Natural killer cell (primary cell): ENCODE measurements at regions not wholly inside any gene's neighbourhood (a gene's known extent, or its start where the extent isn't known, plus 50 kb on each side); places are given as distances from the start of the nearest gene placed in this dataset.

Source experiments
- ATAC-seq, 3 donors: fragments of 150-1000 bp in 2 of 3; fragments of 200-7000 bp in 1 of 3; cut with Tn5 transposase; 1 replicate in 1 of 3; 2 replicates in 2 of 3; pipeline ENCODE4 v1.10.0; 2021; ENCODE audit warnings: mild to moderate bottlenecking in 2 of 3, moderate library complexity in 2 of 3
- DNase-seq, 2 donors: peaks; one replicate each; pipeline versions ENCODE4 v3.0.0 to v3.0.0-alpha.2; 2013 to 2021; ENCODE audit warnings: mixed read lengths in 1 of 2
- H3K27ac ChIP-seq: one replicate; pipeline ENCODE4 v1.5.1; 2013; ENCODE audit warnings: mild to moderate bottlenecking, low read length
- H3K27me3 ChIP-seq: one replicate; pipeline ENCODE4 v1.6.1; 2013; ENCODE audit warnings: low read length; ENCODE audit not compliant: control insufficient read depth, insufficient read depth
- H3K36me3 ChIP-seq: one replicate; pipeline ENCODE4 v1.6.1; 2013; ENCODE audit warnings: low read length; ENCODE audit not compliant: control insufficient read depth, insufficient read depth
- H3K4me1 ChIP-seq: one replicate; pipeline ENCODE4 v1.6.1; 2013; ENCODE audit warnings: low read length; ENCODE audit not compliant: control insufficient read depth, insufficient read depth
- H3K4me3 ChIP-seq: one replicate; pipeline ENCODE4 v1.5.1; 2013; ENCODE audit warnings: low read length
- H3K9me3 ChIP-seq: one replicate; pipeline ENCODE4 v1.6.1; 2013; ENCODE audit warnings: low read length; ENCODE audit not compliant: control insufficient read depth, insufficient read depth
- H3K27ac Mint-ChIP-seq, 2 donors: one replicate each; pipeline ENCODE4 v1.8.0; 2022; ENCODE audit warnings: mild to moderate bottlenecking in 2 of 2, mixed read lengths in 2 of 2, moderate library complexity in 1 of 2
- H3K27me3 Mint-ChIP-seq, 2 donors: one replicate each; pipeline ENCODE4 v1.8.0; 2022; ENCODE audit warnings: low read depth in 2 of 2, mixed read lengths in 2 of 2
- H3K36me3 Mint-ChIP-seq: one replicate; pipeline ENCODE4 v1.8.0; 2022; ENCODE audit warnings: mixed read lengths
- H3K4me1 Mint-ChIP-seq, 2 donors: one replicate each; pipeline ENCODE4 v1.8.0; 2022; ENCODE audit warnings: mixed read lengths in 2 of 2
- H3K4me3 Mint-ChIP-seq: one replicate; pipeline ENCODE4 v1.8.0; 2022; ENCODE audit warnings: mild to moderate bottlenecking, moderate library complexity, mixed read lengths
- H3K9me3 Mint-ChIP-seq, 2 donors: one replicate each; pipeline ENCODE4 v1.8.0; 2022; ENCODE audit warnings: mixed read lengths in 2 of 2
- WGBS: methylation state at CpG from one replicate; pipeline ENCODE4 v1.1.7; 2013; ENCODE audit warnings: missing lambda C conversion rate; ENCODE audit not compliant: insufficient coverage; 5-methylcytosine and 5-hydroxymethylcytosine counted together
- intact Hi-C: fragments of 100-400 bp; cut with micrococcal nuclease; formaldehyde crosslinking; loops from one replicate; pipeline ENCODE4 v1.14.2; 2022
- TF ChIP-seq, protein P1 (sequence below): fragments of 200-600 bp; IDR thresholded peaks from one replicate; pipeline ENCODE4 v1.8.0; 2022; ENCODE audit warnings: antibody characterized with exemption

DNA sequence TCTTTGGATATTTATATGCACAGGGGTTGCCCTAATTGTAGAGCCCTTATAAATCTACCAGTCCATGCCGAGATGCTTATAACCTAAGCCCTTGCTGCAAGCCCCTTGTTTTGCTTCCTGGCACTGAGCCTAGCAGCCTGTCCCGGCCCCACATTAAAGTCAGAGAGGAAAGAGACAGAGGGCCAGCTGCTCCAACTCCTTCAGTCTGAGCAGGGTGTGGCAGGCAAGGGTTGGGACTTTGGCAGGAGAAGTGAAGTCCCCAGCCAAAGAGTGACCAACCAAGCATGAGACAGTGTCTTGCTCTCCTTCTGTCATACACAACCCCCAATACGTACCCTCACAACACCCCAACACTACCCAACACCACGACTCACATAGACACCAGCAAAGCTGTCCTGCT is 54.7 kb upstream of the FZD7 start:
- DNase-seq (no peak), ATAC-seq (no peak)
- no peaks in the 10 kb centered on the region for H3K9me3 ChIP-seq
- no peak overlapping the region for H3K27ac ChIP-seq
- WGBS: 78% methylated on average over 4 of the region's 4 CpGs
- no peak overlapping the region for H3K4me3 ChIP-seq
- no peaks in the 10 kb centered on the region for H3K4me1 ChIP-seq
- H3K27me3 ChIP-seq: no peaks in the 10 kb centered on the region
- Mint-ChIP-seq H3K27me3 (peaks cover 4 to 36% of the 10 kb centered on the region in 2 donors), H3K36me3 (no peaks in the 10 kb centered on the region), H3K9me3 (no peaks in the 10 kb centered on the region), H3K4me3 (no peak overlapping the region), H3K4me1 (no peaks in the 10 kb centered on the region), H3K27ac (no peak overlapping the region)
- H3K36me3 ChIP-seq: no peaks in the 10 kb centered on the region
- intact Hi-C loops: no loop called here
- TF ChIP-seq, protein P1, sequence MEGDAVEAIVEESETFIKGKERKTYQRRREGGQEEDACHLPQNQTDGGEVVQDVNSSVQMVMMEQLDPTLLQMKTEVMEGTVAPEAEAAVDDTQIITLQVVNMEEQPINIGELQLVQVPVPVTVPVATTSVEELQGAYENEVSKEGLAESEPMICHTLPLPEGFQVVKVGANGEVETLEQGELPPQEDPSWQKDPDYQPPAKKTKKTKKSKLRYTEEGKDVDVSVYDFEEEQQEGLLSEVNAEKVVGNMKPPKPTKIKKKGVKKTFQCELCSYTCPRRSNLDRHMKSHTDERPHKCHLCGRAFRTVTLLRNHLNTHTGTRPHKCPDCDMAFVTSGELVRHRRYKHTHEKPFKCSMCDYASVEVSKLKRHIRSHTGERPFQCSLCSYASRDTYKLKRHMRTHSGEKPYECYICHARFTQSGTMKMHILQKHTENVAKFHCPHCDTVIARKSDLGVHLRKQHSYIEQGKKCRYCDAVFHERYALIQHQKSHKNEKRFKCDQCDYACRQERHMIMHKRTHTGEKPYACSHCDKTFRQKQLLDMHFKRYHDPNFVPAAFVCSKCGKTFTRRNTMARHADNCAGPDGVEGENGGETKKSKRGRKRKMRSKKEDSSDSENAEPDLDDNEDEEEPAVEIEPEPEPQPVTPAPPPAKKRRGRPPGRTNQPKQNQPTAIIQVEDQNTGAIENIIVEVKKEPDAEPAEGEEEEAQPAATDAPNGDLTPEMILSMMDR: no peak

DNA sequence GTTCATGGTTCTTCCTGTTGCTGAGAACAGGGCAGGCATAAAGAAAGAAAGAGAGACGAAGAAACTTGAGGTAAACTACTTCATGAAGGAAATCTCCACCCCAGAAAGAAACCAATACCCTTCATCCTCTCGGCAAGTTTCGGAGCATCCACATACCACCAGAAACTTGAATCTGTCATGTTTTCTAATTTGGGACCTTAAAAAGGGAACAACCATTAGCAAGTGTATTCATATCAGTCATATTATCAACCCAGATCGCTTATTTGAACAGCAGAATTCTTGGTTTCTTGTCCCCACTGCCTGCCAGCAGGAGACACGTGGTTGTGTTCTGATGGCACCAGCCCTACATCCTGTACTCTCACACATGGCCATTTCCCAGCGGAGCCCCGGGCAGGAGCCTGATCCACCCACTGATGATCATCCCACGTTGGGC is 53.2 kb upstream of the FZD7 start:
- Histone ChIP-seq H3K27me3 (no peaks in the 10 kb centered on the region), H3K9me3 (no peaks in the 10 kb centered on the region), H3K36me3 (no peaks in the 10 kb centered on the region), H3K4me3 (no peak overlapping the region), H3K4me1 (no peaks in the 10 kb centered on the region), H3K27ac (no peak overlapping the region)
- Mint-ChIP-seq H3K27ac (no peak overlapping the region), H3K4me1 (no peaks in the 10 kb centered on the region), H3K27me3 (peaks cover 2 to 36% of the 10 kb centered on the region in 2 donors), H3K36me3 (no peaks in the 10 kb centered on the region), H3K4me3 (no peak overlapping the region), H3K9me3 (no peaks in the 10 kb centered on the region)
- TF ChIP-seq, protein P1: no peak
- 75% methylated on average over 8 of the region's 8 CpGs for WGBS
- intact Hi-C loops: no loop called here
- DNase-seq (no peak), ATAC-seq (no peak)

DNA sequence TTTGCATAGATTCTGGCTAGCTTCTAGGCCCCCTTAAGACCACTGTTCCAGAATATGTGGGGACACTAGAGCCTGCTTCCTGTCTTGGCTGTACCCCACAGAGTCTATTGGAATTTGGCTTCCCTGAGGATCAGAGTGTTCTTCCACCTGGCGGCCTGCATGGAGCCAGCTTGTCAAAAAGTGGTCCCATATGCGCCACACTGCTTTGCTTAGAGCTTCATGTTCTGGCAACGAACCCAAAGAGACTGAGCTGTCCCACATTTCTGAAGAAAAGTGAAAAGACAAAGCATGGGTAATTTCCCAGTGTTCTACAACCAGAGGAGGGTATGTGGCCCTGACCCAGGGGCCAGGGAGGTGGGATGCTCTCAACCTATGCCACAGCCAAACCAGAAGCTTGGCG is 52.7 kb upstream of the FZD7 start:
- Mint-ChIP-seq H3K27me3 (peaks cover 2 to 35% of the 10 kb centered on the region in 2 donors), H3K4me3 (no peak overlapping the region), H3K27ac (no peak overlapping the region), H3K4me1 (no peaks in the 10 kb centered on the region), H3K9me3 (no peaks in the 10 kb centered on the region), H3K36me3 (no peaks in the 10 kb centered on the region)
- H3K36me3 ChIP-seq: no peaks in the 10 kb centered on the region
- TF ChIP-seq, protein P1: no peak
- WGBS: 91% methylated on average over 4 of the region's 4 CpGs
- no peak for DNase-seq
- no peak overlapping the region for H3K4me3 ChIP-seq
- H3K9me3 ChIP-seq: no peaks in the 10 kb centered on the region
- H3K4me1 ChIP-seq: no peaks in the 10 kb centered on the region
- ATAC-seq: no peak
- no peak overlapping the region for H3K27ac ChIP-seq
- no peaks in the 10 kb centered on the region for H3K27me3 ChIP-seq
- intact Hi-C loops: no loop called here

DNA sequence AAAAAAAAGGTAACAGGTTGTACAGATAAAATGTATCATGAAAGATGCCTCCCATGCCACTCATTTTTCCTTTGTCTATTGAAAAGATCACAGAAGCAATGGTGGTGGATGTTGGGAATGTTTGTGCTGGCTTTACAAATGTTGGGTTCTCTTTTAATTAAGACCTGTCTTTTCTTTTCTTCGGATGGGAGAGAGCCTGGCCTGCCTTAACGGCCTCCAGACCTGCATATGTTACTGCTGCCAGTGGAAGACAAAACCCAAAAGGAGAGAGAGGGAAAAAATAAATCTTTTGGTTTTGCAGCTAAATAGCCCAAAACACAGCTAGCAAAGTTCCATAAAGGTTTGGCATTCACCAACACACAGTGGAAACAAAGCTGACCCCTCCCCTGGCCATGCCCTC is 50.5 kb upstream of the FZD7 start:
- Histone ChIP-seq H3K9me3 (no peaks in the 10 kb centered on the region), H3K4me1 (no peaks in the 10 kb centered on the region), H3K27ac (no peak overlapping the region), H3K4me3 (no peak overlapping the region), H3K27me3 (no peaks in the 10 kb centered on the region), H3K36me3 (no peaks in the 10 kb centered on the region)
- H3K27ac Mint-ChIP-seq: no peak overlapping the region
- no peak overlapping the region for H3K4me3 Mint-ChIP-seq
- DNase-seq (no peak), ATAC-seq (no peak)
- TF ChIP-seq, protein P1: no peak
- H3K4me1 Mint-ChIP-seq: no peaks in the 10 kb centered on the region
- H3K27me3 Mint-ChIP-seq: peaks cover 0 to 14% of the 10 kb centered on the region in 2 donors
- no peaks in the 10 kb centered on the region for H3K36me3 Mint-ChIP-seq
- WGBS: 95% methylated on average over 2 of the region's 2 CpGs
- H3K9me3 Mint-ChIP-seq: no peaks in the 10 kb centered on the region
- intact Hi-C loops: no loop called here
